ENCODE measurements at regions not wholly inside any gene's neighbourhood (a gene's known extent, or its start where the extent isn't known, plus 50 kb on each side); places are given as distances from the start of the nearest gene placed in this dataset.

DNA sequence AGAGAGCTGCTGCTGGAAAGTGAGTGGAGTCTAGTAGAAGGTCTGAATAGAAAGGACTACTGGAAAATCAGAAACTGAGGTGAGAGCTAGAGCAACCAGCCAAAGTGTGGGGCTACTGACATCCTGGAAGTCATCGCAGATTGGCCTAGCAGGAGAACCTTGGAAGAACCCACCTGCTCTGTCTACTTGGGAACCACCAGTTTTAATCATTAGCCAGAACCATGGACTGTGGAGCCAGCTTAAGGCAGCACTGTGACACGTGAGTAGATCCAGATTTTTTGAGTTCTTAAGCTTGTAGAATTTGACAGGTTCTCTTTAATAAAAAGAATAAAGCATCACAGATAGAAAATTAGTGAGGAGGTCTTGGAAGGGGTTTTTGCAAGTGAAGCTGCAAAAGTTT, 179.1 kb upstream of the PEX5L start:
- Histone ChIP-seq H3K4me1 (no peaks in the 10 kb centered on the region), H3K4me2 (no peak overlapping the region), H3K27ac (no peak overlapping the region), H3K9me3 (no peaks in the 10 kb centered on the region), H3K4me3 (no peak overlapping the region)
- DNase-seq (ENCODE audit: low read depth in 1 of 2, low spot score in 1 of 2): no peak
- ATAC-seq: no peak
- POLR2A ChIA-PET: no interaction called here
- no peak for TF ChIP-seq ZC3H11A (IDR thresholded peaks at IDR 0.05)
- no peak for TF ChIP-seq BCL3 (IDR thresholded peaks at IDR 0.05)
- no peak for TF ChIP-seq RFX5 (IDR thresholded peaks at IDR 0.05)
- TF ChIP-seq, protein P1, sequence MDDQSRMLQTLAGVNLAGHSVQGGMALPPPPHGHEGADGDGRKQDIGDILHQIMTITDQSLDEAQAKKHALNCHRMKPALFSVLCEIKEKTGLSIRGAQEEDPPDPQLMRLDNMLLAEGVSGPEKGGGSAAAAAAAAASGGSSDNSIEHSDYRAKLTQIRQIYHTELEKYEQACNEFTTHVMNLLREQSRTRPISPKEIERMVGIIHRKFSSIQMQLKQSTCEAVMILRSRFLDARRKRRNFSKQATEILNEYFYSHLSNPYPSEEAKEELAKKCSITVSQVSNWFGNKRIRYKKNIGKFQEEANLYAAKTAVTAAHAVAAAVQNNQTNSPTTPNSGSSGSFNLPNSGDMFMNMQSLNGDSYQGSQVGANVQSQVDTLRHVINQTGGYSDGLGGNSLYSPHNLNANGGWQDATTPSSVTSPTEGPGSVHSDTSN (IDR thresholded peaks at IDR 0.05): no peak
- no peak for TF ChIP-seq MYC (IDR thresholded peaks at IDR 0.05; ENCODE audit: borderline replicate concordance, low read length)
- no peak for TF ChIP-seq HOXB13 (CRISPR knock-in tag; IDR thresholded peaks at IDR 0.05; ENCODE audit: low read depth)
- no peak for TF ChIP-seq BHLHE40 (IDR thresholded peaks at IDR 0.05; ENCODE audit: low read depth, low read length)
- TF ChIP-seq PHF8 (IDR thresholded peaks at IDR 0.05; ENCODE audit: borderline replicate concordance, low read depth): no peak
- no peak for TF ChIP-seq HOXB5 (CRISPR knock-in tag; IDR thresholded peaks at IDR 0.05)
- TF ChIP-seq FOSL2 (IDR thresholded peaks at IDR 0.05): no peak
- TF ChIP-seq FOSL2 (CRISPR knock-in tag; IDR thresholded peaks at IDR 0.05): no peak
- no peak for TF ChIP-seq CHD4 (IDR thresholded peaks at IDR 0.05; ENCODE audit: borderline replicate concordance)
- TF ChIP-seq, protein P2, sequence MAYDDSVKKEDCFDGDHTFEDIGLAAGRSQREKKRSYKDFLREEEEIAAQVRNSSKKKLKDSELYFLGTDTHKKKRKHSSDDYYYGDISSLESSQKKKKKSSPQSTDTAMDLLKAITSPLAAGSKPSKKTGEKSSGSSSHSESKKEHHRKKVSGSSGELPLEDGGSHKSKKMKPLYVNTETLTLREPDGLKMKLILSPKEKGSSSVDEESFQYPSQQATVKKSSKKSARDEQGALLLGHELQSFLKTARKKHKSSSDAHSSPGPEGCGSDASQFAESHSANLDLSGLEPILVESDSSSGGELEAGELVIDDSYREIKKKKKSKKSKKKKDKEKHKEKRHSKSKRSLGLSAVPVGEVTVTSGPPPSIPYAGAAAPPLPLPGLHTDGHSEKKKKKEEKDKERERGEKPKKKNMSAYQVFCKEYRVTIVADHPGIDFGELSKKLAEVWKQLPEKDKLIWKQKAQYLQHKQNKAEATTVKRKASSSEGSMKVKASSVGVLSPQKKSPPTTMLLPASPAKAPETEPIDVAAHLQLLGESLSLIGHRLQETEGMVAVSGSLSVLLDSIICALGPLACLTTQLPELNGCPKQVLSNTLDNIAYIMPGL (CRISPR knock-in tag; IDR thresholded peaks at IDR 0.05; ENCODE audit: borderline replicate concordance): no peak
- no peak for TF ChIP-seq CBX8 (IDR thresholded peaks at IDR 0.05)
- FAIRE-seq: no peak
- WGBS (ENCODE audit: missing lambda C conversion rate): 0% methylated on average over 2 of the region's 2 CpGs
- CTCF ChIA-PET: interaction anchor here (0.8 kb wide), 1 partner anchor 9 kb away, joined by 3 read pairs; no protein-coding TSS in a partner anchor

GRCh38 chr3:180223268-180223667, 186.5 kb upstream of the PEX5L start:
- H3K4me1 ChIP-seq: no peaks in the 10 kb centered on the region
- DNase-seq (ENCODE audit: low read depth in 1 of 2, low spot score in 1 of 2) (no peak), ATAC-seq (no peak), FAIRE-seq (no peak)
- TF ChIP-seq, protein P2 (CRISPR knock-in tag; IDR thresholded peaks at IDR 0.05; ENCODE audit: borderline replicate concordance): no peak
- TF ChIP-seq ZSCAN20 (CRISPR knock-in tag; IDR thresholded peaks at IDR 0.05): no peak
- TF ChIP-seq HOXB13 (CRISPR knock-in tag; IDR thresholded peaks at IDR 0.05; ENCODE audit: low read depth): no peak
- TF ChIP-seq, protein P1 (IDR thresholded peaks at IDR 0.05): no peak
- TF ChIP-seq CBX8 (IDR thresholded peaks at IDR 0.05): no peak
- TF ChIP-seq HOXB5 (CRISPR knock-in tag; IDR thresholded peaks at IDR 0.05): no peak
- no peak for TF ChIP-seq EHF (CRISPR knock-in tag; IDR thresholded peaks at IDR 0.05)
- TF ChIP-seq HES2 (IDR thresholded peaks at IDR 0.05): no peak
- TF ChIP-seq CHD2 (IDR thresholded peaks at IDR 0.05; ENCODE audit: low read length, partially characterized antibody): no peak
- TF ChIP-seq, protein P3, sequence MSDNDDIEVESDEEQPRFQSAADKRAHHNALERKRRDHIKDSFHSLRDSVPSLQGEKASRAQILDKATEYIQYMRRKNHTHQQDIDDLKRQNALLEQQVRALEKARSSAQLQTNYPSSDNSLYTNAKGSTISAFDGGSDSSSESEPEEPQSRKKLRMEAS (IDR thresholded peaks at IDR 0.05): no peak
- TF ChIP-seq, protein P4, sequence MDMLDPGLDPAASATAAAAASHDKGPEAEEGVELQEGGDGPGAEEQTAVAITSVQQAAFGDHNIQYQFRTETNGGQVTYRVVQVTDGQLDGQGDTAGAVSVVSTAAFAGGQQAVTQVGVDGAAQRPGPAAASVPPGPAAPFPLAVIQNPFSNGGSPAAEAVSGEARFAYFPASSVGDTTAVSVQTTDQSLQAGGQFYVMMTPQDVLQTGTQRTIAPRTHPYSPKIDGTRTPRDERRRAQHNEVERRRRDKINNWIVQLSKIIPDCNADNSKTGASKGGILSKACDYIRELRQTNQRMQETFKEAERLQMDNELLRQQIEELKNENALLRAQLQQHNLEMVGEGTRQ (IDR thresholded peaks at IDR 0.05): no peak
- TF ChIP-seq GATA3 (IDR thresholded peaks at IDR 0.05; ENCODE audit: borderline replicate concordance): no peak
- TF ChIP-seq ZNF302 (CRISPR knock-in tag; IDR thresholded peaks at IDR 0.05): no peak
- no peak for TF ChIP-seq ZC3H11A (IDR thresholded peaks at IDR 0.05)
- no peak for TF ChIP-seq FOSB (CRISPR knock-in tag; IDR thresholded peaks at IDR 0.05)
- no peak overlapping the region for H3K27ac ChIP-seq
- WGBS (ENCODE audit: missing lambda C conversion rate): 2% methylated on average over 3 of the region's 3 CpGs
- H3K4me2 ChIP-seq: no peak overlapping the region
- ChIA-PET CTCF (no interaction called here), POLR2A (no interaction called here)
- H3K4me3 ChIP-seq: no peak overlapping the region
- no peaks in the 10 kb centered on the region for H3K9me3 ChIP-seq
